Spinal cord (tissue), 9 donors: ENCODE measurements at regions not wholly inside any gene's neighbourhood (a gene's known extent, or its start where the extent isn't known, plus 50 kb on each side); places are given as distances from the start of the nearest gene placed in this dataset.
"Not testable (repeated sequence)": the region's sequence is repeated elsewhere in the genome, so short reads cannot be mapped to it uniquely, and the experiment has no call there.

Source experiments
- DNase-seq, 6 donors: peaks; one replicate each; pipeline versions ENCODE4 v3.0.0 to v3.0.0-alpha.2; 2013 to 2015; ENCODE audit warnings: low spot score in 6 of 6, low read depth in 4 of 6
- H3K27ac ChIP-seq: one replicate; pipeline ENCODE4 v1.5.1; 2013; ENCODE audit warnings: low read depth, low read length, control low read depth
- H3K27me3 ChIP-seq: one replicate; pipeline ENCODE4 v1.6.1; 2013; ENCODE audit warnings: low read length; ENCODE audit not compliant: control insufficient read depth, insufficient read depth
- H3K36me3 ChIP-seq: one replicate; pipeline ENCODE4 v1.6.1; 2013; ENCODE audit warnings: low read length; ENCODE audit not compliant: control insufficient read depth, insufficient read depth
- H3K4me1 ChIP-seq: one replicate; pipeline ENCODE4 v1.6.1; 2013; ENCODE audit warnings: low read length; ENCODE audit not compliant: control insufficient read depth, insufficient read depth
- H3K4me3 ChIP-seq: one replicate; pipeline ENCODE4 v1.5.1; 2013; ENCODE audit warnings: low read depth, low read length, control low read depth
- H3K9me3 ChIP-seq: one replicate; pipeline ENCODE4 v1.6.1; 2013; ENCODE audit warnings: low read length; ENCODE audit not compliant: control insufficient read depth, insufficient read depth
- WGBS: methylation state at CpG from one replicate; pipeline ENCODE4 v1.1.5; 2013; ENCODE audit warnings: missing lambda C conversion rate; ENCODE audit not compliant: insufficient coverage; 5-methylcytosine and 5-hydroxymethylcytosine counted together
- donor health status: healthy.

GRCh38 chr16:63410594-63410993, 1374.4 kb upstream of the CDH8 start:
- H3K4me3 ChIP-seq = no peak overlapping the region
- no CpG with 5 or more reads among the region's 1 CpG for WGBS
- no peaks in the 10 kb centered on the region for H3K4me1 ChIP-seq
- no peaks in the 10 kb centered on the region for H3K27me3 ChIP-seq
- H3K9me3 ChIP-seq = no peaks in the 10 kb centered on the region
- DNase-seq = no peak
- no peaks in the 10 kb centered on the region for H3K36me3 ChIP-seq
- no peak overlapping the region for H3K27ac ChIP-seq

- Histone ChIP-seq H3K27me3 (no peaks in the 10 kb centered on the region), H3K36me3 (no peaks in the 10 kb centered on the region), H3K27ac (no peak overlapping the region), H3K9me3 (no peaks in the 10 kb centered on the region), H3K4me3 (no peak overlapping the region), H3K4me1 (no peaks in the 10 kb centered on the region)
- 97% methylated on average over 10 of the region's 11 CpGs for WGBS
- no peak for DNase-seq
Measured at GRCh38 chr16:63403792-63404191, 1367.6 kb upstream of the CDH8 start.

GRCh38 chr16:63388277-63388676, 1352.0 kb upstream of the CDH8 start:
- WGBS = 96% methylated on average over 17 of the region's 18 CpGs
- H3K9me3 ChIP-seq, H3K27me3 ChIP-seq, H3K36me3 ChIP-seq, H3K4me3 ChIP-seq, H3K27ac ChIP-seq, DNase-seq, H3K4me1 ChIP-seq: not testable (repeated sequence)

- peak in 3 of 6 donors; percentile 15 to 90 (median 15) for DNase-seq
- Histone ChIP-seq H3K4me3 (no peak overlapping the region), H3K9me3 (no peaks in the 10 kb centered on the region), H3K27ac (no peak overlapping the region), H3K36me3 (no peaks in the 10 kb centered on the region), H3K27me3 (no peaks in the 10 kb centered on the region), H3K4me1 (no peaks in the 10 kb centered on the region)
- WGBS = 53% methylated on average over 6 of the region's 7 CpGs
Measured at GRCh38 chr16:63385714-63386432, 1349.6 kb upstream of the CDH8 start.

- Histone ChIP-seq H3K9me3 (no peaks in the 10 kb centered on the region), H3K27me3 (no peaks in the 10 kb centered on the region), H3K4me3 (no peak overlapping the region), H3K27ac (no peak overlapping the region), H3K4me1 (no peaks in the 10 kb centered on the region), H3K36me3 (no peaks in the 10 kb centered on the region)
- 100% methylated on average over 1 of the region's 1 CpG for WGBS
- DNase-seq = no peak
Measured at GRCh38 chr16:63373744-63374143, 1337.5 kb upstream of the CDH8 start.

- Histone ChIP-seq H3K4me1 (no peaks in the 10 kb centered on the region), H3K27ac (no peak overlapping the region), H3K9me3 (no peaks in the 10 kb centered on the region), H3K4me3 (no peak overlapping the region), H3K36me3 (no peaks in the 10 kb centered on the region), H3K27me3 (no peaks in the 10 kb centered on the region)
- DNase-seq = no peak
Measured at GRCh38 chr16:63372815-63373214, 1336.6 kb upstream of the CDH8 start.

GRCh38 chr16:63372283-63372682, 1336.0 kb upstream of the CDH8 start:
- H3K4me1 ChIP-seq = no peaks in the 10 kb centered on the region
- no peaks in the 10 kb centered on the region for H3K36me3 ChIP-seq
- H3K9me3 ChIP-seq = no peaks in the 10 kb centered on the region
- no peak overlapping the region for H3K4me3 ChIP-seq
- no peak overlapping the region for H3K27ac ChIP-seq
- DNase-seq = no peak
- WGBS = no CpG with 5 or more reads among the region's 3 CpGs
- H3K27me3 ChIP-seq = no peaks in the 10 kb centered on the region

- no peaks in the 10 kb centered on the region for H3K4me1 ChIP-seq
- H3K27me3 ChIP-seq = no peaks in the 10 kb centered on the region
- no peaks in the 10 kb centered on the region for H3K36me3 ChIP-seq
- no peak overlapping the region for H3K4me3 ChIP-seq
- no peak overlapping the region for H3K27ac ChIP-seq
- no peaks in the 10 kb centered on the region for H3K9me3 ChIP-seq
- WGBS = no CpG with 5 or more reads among the region's 4 CpGs
- DNase-seq = peak in 1 of 6 donors; percentile 6
Measured at GRCh38 chr16:63365649-63366304, 1329.5 kb upstream of the CDH8 start.

- WGBS = no CpG with 5 or more reads among the region's 4 CpGs
- DNase-seq = no peak
- Histone ChIP-seq H3K36me3 (no peaks in the 10 kb centered on the region), H3K9me3 (no peaks in the 10 kb centered on the region), H3K27me3 (no peaks in the 10 kb centered on the region), H3K4me3 (no peak overlapping the region), H3K27ac (no peak overlapping the region), H3K4me1 (no peaks in the 10 kb centered on the region)
Measured at GRCh38 chr16:63363738-63364137, 1327.5 kb upstream of the CDH8 start.

- no CpG with 5 or more reads among the region's 1 CpG for WGBS
- peak; percentile 17 to 94 (median 48) for DNase-seq
- Histone ChIP-seq H3K4me3 (no peak overlapping the region), H3K27me3 (no peaks in the 10 kb centered on the region), H3K9me3 (no peaks in the 10 kb centered on the region), H3K27ac (no peak overlapping the region), H3K36me3 (no peaks in the 10 kb centered on the region), H3K4me1 (no peaks in the 10 kb centered on the region)
Measured at GRCh38 chr16:63361032-63361624, 1324.9 kb upstream of the CDH8 start.
